B cell (primary cell): ENCODE measurements at regions not wholly inside any gene's neighbourhood (a gene's known extent, or its start where the extent isn't known, plus 50 kb on each side); places are given as distances from the start of the nearest gene placed in this dataset.
"Not testable (repeated sequence)": the region's sequence is repeated elsewhere in the genome, so short reads cannot be mapped to it uniquely, and the experiment has no call there.

Source experiments
- ATAC-seq: fragments of 200-7000 bp; cut with Tn5 transposase; one replicate; pipeline ENCODE4 v1.10.0; 2021; ENCODE audit warnings: low read depth, mild to moderate bottlenecking, moderate number of reproducible peaks, moderate library complexity
- CTCF ChIA-PET: fragments of 350-600 bp; sonication (Branson Sonifier 250); formaldehyde crosslinking; loops from one replicate; lab custom pipeline; 2021; ENCODE audit warnings: antibody characterized with exemption, inconsistent platforms; lab: Charles Lee
- POLR2A ChIA-PET: fragments of 350-600 bp; sonication (Branson Sonifier 250); formaldehyde crosslinking; loops from one replicate; lab custom pipeline; 2021; ENCODE audit warnings: antibody characterized with exemption; lab: Charles Lee
- DNase-seq: peaks from one replicate; pipeline ENCODE4 v3.0.0; 2013
- H2AFZ ChIP-seq: 2 replicates; pipeline ENCODE4 v1.6.1; 2012; ENCODE audit warnings: mild to moderate bottlenecking, low read depth, low read length; ENCODE audit not compliant: insufficient read depth, poor library complexity, severe bottlenecking
- H3K27ac ChIP-seq, 2 donors: 1 replicate in 1 of 2; 2 replicates in 1 of 2; pipeline ENCODE4 v1.5.1; 2012 to 2013; ENCODE audit warnings: low read length in 2 of 2, mild to moderate bottlenecking in 2 of 2, moderate library complexity in 1 of 2
- H3K27me3 ChIP-seq, 4 experiments: fragments of 200-600 bp in 1 of 4; sonication (generic) in 1 of 4; replicated peaks in 1 of 4; 1 replicate in 2 of 4; 2 replicates in 2 of 4; pipeline versions ENCODE4 v1.6.1 to v1.7.0; 2013 to 2016; ENCODE audit warnings: low read length in 3 of 4, mild to moderate bottlenecking in 2 of 4, mixed read lengths in 1 of 4, moderate library complexity in 1 of 4; ENCODE audit not compliant: insufficient read depth in 4 of 4, control insufficient read depth in 3 of 4; ENCODE audit errors: control extremely low read depth in 1 of 4
- H3K36me3 ChIP-seq, 2 experiments: replicated peaks in 1 of 2; 1 replicate in 1 of 2; 2 replicates in 1 of 2; pipeline versions ENCODE4 v1.6.1 to v1.7.1; 2013; ENCODE audit warnings: low read length in 1 of 2; ENCODE audit not compliant: insufficient read depth in 2 of 2, control insufficient read depth in 1 of 2; ENCODE audit errors: control extremely low read depth in 1 of 2, extremely low read depth in 1 of 2
- H3K4me1 ChIP-seq, 2 donors: fragments of 200-600 bp in 1 of 2; sonication (generic) in 1 of 2; 1 replicate in 1 of 2; 2 replicates in 1 of 2; pipeline versions ENCODE4 v1.5.1 to v1.6.1; 2013 to 2017; ENCODE audit warnings: low read length in 2 of 2; ENCODE audit not compliant: control insufficient read depth in 2 of 2, insufficient read depth in 2 of 2
- H3K4me2 ChIP-seq: replicated peaks from 2 replicates; pipeline ENCODE3; 2012; ENCODE audit warnings: mild to moderate bottlenecking, low read depth, low read length; ENCODE audit not compliant: poor library complexity, severe bottlenecking
- H3K4me3 ChIP-seq, 5 experiments: fragments of 200-600 bp in 1 of 5; sonication (generic) in 1 of 5; 1 replicate in 3 of 5; 2 replicates in 2 of 5; pipeline versions ENCODE4 v1.5.1 to v1.7.0; 2011 to 2016; ENCODE audit warnings: low read length in 4 of 5, mild to moderate bottlenecking in 4 of 5, low read depth in 2 of 5, control low read depth in 1 of 5, moderate library complexity in 1 of 5; ENCODE audit not compliant: insufficient read depth in 1 of 5; ENCODE audit errors: control extremely low read depth in 1 of 5, extremely low read depth in 1 of 5
- H3K79me2 ChIP-seq: fragments of 200-600 bp; sonication (generic); one replicate; pipeline ENCODE4 v1.6.0; 2016; ENCODE audit warnings: low read length; ENCODE audit not compliant: control insufficient read depth, insufficient read depth
- H3K9ac ChIP-seq: fragments of 200-600 bp; sonication (generic); 2 replicates; pipeline ENCODE4 v1.6.1; 2017; ENCODE audit warnings: mild to moderate bottlenecking, low read length, moderate library complexity
- H3K9me3 ChIP-seq, 3 donors: one replicate each; pipeline versions ENCODE4 v1.6.1 to v1.7.1; 2013; ENCODE audit warnings: low read length in 2 of 3; ENCODE audit not compliant: control insufficient read depth in 2 of 3, insufficient read depth in 1 of 3; ENCODE audit errors: control extremely low read depth in 1 of 3
- H4K20me1 ChIP-seq: 2 replicates; pipeline ENCODE4 v1.6.0; 2012; ENCODE audit warnings: mild to moderate bottlenecking, low read length; ENCODE audit not compliant: insufficient read depth, control insufficient read depth, poor library complexity, severe bottlenecking
- H3K27ac Mint-ChIP-seq: one replicate; pipeline ENCODE4 v1.8.0; 2021; ENCODE audit warnings: mixed read lengths
- H3K27me3 Mint-ChIP-seq: one replicate; pipeline ENCODE4 v1.8.0; 2021; ENCODE audit warnings: mixed read lengths
- H3K4me1 Mint-ChIP-seq: one replicate; pipeline ENCODE4 v1.8.0; 2021; ENCODE audit warnings: mixed read lengths
- H3K4me3 Mint-ChIP-seq: one replicate; pipeline ENCODE4 v1.8.0; 2021; ENCODE audit warnings: mixed read lengths
- H3K9me3 Mint-ChIP-seq: one replicate; pipeline ENCODE4 v1.8.0; 2022; ENCODE audit warnings: mixed read lengths; ENCODE audit not compliant: insufficient read depth
- CTCF ChIP-seq: fragments of 200-600 bp; IDR thresholded peaks from one replicate; pipeline ENCODE4 v1.8.0; 2022; ENCODE audit warnings: antibody characterized with exemption, mild to moderate bottlenecking
- EZH2 ChIP-seq: IDR thresholded peaks from 2 replicates; pipeline ENCODE4 v1.6.1; 2012; ENCODE audit warnings: borderline replicate concordance, low read depth, mild to moderate bottlenecking, moderate library complexity, low read length; ENCODE audit not compliant: insufficient read depth, poor library complexity, severe bottlenecking
- WGBS: methylation state at CpG from one replicate; pipeline ENCODE4 v1.1.5; 2013; ENCODE audit warnings: missing lambda C conversion rate; ENCODE audit not compliant: insufficient coverage; 5-methylcytosine and 5-hydroxymethylcytosine counted together
- intact Hi-C: fragments of 100-400 bp; cut with micrococcal nuclease; formaldehyde crosslinking; loops from one replicate; pipeline ENCODE4 v1.10.0; 2022

- no peak for DNase-seq
- TF ChIP-seq CTCF (no peak), EZH2 (no peak)
- H3K79me2 ChIP-seq, result no peaks in the 10 kb centered on the region
- no peak overlapping the region for H2AFZ ChIP-seq
- H4K20me1 ChIP-seq, result no peaks in the 10 kb centered on the region
- no peak overlapping the region for H3K27ac ChIP-seq
- WGBS, result 74% methylated on average over 3 of the region's 4 CpGs
- no peaks in the 10 kb centered on the region for H3K27me3 Mint-ChIP-seq
- no peaks in the 10 kb centered on the region for H3K4me1 ChIP-seq
- ChIA-PET CTCF (no interaction called here), POLR2A (no interaction called here)
- no peaks in the 10 kb centered on the region for H3K27me3 ChIP-seq
- no peak for ATAC-seq
- peaks cover 2% of the 10 kb centered on the region for H3K9me3 Mint-ChIP-seq
- intact Hi-C loops, result no loop called here
- no peak overlapping the region for H3K9ac ChIP-seq
- no peaks in the 10 kb centered on the region for H3K36me3 ChIP-seq
- no peaks in the 10 kb centered on the region for H3K4me1 Mint-ChIP-seq
- no peak overlapping the region for H3K4me2 ChIP-seq
- no peak overlapping the region for H3K4me3 Mint-ChIP-seq
- no peak overlapping the region for H3K27ac Mint-ChIP-seq
- no peak overlapping the region for H3K4me3 ChIP-seq
- no peaks in the 10 kb centered on the region for H3K9me3 ChIP-seq
Measured at GRCh38 chr4:120263618-120264017, 197.0 kb upstream of the MAD2L1 start.

DNA sequence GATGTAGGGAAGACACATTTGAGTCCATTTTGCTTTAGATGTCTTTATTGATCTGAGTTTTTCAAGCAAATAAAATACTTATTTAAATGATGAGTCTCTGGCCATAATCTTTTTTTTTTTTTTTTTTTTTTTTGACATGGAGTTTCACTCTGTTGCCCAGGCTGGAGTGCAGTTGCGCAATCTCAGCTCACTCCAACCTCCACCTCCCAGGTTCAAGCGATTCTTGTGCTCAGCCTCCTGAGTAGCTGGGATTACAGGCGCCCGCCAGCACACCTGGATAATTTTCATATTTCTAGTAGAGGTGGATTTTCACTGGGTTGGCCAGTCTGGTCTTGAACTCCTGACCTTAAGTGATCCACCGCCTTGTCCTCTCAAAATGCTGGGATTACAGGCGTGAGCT, 194.5 kb upstream of the MAD2L1 start:
- no peak overlapping the region for H3K27ac Mint-ChIP-seq
- no peak overlapping the region for H3K4me3 ChIP-seq
- no peaks in the 10 kb centered on the region for H3K36me3 ChIP-seq
- WGBS, result 100% methylated on average over 2 of the region's 6 CpGs
- no peaks in the 10 kb centered on the region for H3K27me3 Mint-ChIP-seq
- H3K27ac ChIP-seq, result no peak overlapping the region
- H4K20me1 ChIP-seq, result no peaks in the 10 kb centered on the region
- H3K27me3 ChIP-seq, result no peaks in the 10 kb centered on the region
- H2AFZ ChIP-seq, result no peak overlapping the region
- TF ChIP-seq CTCF (no peak), EZH2 (no peak)
- H3K9me3 ChIP-seq, result no peaks in the 10 kb centered on the region
- no peak overlapping the region for H3K9ac ChIP-seq
- H3K4me1 ChIP-seq, result no peaks in the 10 kb centered on the region
- CTCF ChIA-PET, result no interaction called here
- POLR2A ChIA-PET, result no interaction called here
- H3K4me1 Mint-ChIP-seq, result no peaks in the 10 kb centered on the region
- no peak for ATAC-seq
- no peaks in the 10 kb centered on the region for H3K79me2 ChIP-seq
- no peak overlapping the region for H3K4me2 ChIP-seq
- DNase-seq, result no peak
- intact Hi-C loops, result no loop called here
- peaks cover 2% of the 10 kb centered on the region for H3K9me3 Mint-ChIP-seq
- no peak overlapping the region for H3K4me3 Mint-ChIP-seq

DNA sequence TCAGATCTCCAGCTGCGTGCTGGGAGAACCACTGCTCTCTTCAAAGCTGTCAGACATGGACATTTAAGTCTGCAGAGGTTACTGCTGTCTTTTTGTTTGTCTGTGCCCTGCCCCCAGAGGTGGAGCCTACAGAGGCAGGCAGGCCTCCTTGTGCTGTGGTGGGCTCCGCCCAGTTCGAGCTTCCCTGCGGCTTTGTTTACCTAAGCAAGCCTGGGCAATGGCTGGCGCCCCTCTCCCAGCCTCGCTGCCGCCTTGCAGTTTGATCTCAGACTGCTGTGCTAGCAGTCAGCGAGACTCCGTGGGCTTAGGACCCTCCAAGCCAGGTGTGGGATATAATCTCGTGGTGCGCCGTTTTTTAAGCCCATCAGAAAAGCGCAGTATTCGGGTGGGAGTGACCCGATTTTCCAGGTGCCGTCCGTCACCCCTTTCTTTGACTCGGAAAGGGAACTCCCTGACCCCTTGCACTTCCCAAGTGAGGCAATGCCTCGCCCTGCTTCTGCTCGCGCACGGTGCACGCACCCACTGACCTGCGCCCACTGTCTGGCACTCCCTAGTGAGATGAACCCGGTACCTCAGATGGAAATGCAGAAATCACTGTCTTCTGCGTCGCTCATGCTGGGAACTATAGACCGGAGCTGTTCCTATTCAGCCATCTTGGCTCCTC, 189.6 kb upstream of the MAD2L1 start:
- H3K36me3 ChIP-seq, H3K4me2 ChIP-seq, H3K9ac ChIP-seq, H3K27ac Mint-ChIP-seq, intact Hi-C loops, H3K4me1 Mint-ChIP-seq, H3K9me3 Mint-ChIP-seq, H2AFZ ChIP-seq, H3K27ac ChIP-seq, H3K27me3 ChIP-seq, H4K20me1 ChIP-seq, H3K4me3 Mint-ChIP-seq, DNase-seq, H3K4me3 ChIP-seq, POLR2A ChIA-PET, H3K9me3 ChIP-seq, H3K79me2 ChIP-seq, ATAC-seq, H3K27me3 Mint-ChIP-seq, CTCF ChIA-PET, H3K4me1 ChIP-seq: not testable (repeated sequence)
- WGBS, result 88% methylated on average over 17 of the region's 28 CpGs
